DMS153 treated with DMSO at 0.1 percent for 48 hours (cell line): ENCODE measurements at regions not wholly inside any gene's neighbourhood (a gene's known extent, or its start where the extent isn't known, plus 50 kb on each side); places are given as distances from the start of the nearest gene placed in this dataset.
"Not testable (repeated sequence)": the region's sequence is repeated elsewhere in the genome, so short reads cannot be mapped to it uniquely, and the experiment has no call there.

Experiments used
- DNase-seq: peaks from one replicate; lab custom pipeline; 2025; ENCODE audit not compliant: unreplicated experiment; lab: John Stamatoyannopoulos, UW

DNA sequence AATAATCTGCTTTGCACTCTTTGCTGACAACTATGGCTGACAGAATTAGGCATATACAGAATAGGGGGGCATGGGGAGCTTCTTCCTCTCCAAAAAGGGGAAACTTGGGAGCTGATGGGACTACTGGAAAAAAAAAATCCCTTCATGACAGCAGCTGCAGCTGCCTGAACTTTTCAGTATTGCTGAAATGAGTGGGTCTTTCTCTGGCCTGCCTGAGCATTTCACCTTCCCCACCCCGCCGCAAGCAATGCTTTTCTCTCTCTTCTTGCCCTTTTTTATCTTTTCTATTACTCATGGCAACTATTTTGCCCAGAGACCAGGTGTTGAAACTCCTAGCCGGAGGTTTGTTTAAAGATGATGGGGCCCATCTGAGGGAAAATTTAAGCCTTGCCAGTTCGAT is 244.9 kb downstream of the SEMA3D start:
- no peak for DNase-seq

DNA sequence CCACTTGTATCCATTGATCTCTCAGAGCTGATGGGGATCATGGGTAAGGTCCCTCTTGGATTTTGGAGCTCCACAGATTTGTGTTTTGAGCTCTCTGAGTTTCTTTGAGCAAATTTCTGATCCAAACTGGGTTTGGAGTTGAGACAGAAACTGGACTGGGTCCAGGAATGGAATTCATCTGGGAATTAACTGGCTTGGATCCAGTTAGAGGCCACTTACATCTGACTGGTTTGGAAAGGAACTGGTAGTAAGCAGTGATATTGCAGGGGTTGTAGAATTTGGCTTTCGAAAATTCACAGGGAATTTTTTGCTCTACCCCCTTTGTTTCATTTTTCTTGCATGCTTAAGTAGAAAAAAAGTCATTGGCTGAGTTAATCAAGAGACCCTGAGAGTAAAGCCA is 245.6 kb downstream of the SEMA3D start:
- DNase-seq, result no peak

DNA sequence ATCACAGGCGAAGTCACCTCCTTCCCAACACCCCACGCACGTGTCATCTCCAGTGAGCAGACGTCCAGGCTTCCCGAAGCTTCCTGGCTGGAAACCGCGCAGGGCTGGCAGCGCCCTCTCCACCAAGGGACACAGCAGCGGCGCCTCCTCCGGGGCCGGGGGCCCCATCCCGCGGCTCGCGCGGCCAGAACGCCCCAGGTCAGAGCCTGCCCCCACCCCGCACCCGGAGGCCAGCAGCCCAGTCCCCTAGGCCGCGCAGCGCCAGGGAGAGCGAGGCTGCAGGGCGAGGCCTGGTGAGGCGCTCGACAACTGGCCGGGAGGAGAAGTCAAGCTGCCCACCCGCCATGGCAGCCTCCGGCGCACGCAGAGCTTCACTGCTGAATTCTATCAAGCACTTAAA is 247.0 kb downstream of the SEMA3D start:
- no peak for DNase-seq

DNA sequence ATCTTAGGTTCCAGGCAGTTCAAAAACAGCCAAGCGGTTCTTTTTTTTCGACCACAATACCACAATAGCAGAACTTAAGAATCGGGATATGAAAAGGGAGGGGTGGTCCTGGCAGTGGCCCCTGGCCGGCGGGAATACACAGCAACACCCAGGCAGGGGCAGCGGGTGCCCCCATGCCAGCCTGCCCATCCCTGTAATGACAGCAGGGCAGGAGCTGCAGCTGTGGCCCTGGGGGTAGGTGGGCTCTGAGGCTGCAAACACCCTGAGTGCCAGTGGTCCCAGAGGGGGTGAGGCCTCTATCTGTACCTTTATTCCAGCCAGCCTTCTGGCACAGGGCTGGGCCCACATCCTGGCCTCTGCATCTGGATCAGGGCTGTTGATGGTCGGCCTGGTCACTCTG is 247.4 kb downstream of the SEMA3D start:
- DNase-seq, result no peak

DNA sequence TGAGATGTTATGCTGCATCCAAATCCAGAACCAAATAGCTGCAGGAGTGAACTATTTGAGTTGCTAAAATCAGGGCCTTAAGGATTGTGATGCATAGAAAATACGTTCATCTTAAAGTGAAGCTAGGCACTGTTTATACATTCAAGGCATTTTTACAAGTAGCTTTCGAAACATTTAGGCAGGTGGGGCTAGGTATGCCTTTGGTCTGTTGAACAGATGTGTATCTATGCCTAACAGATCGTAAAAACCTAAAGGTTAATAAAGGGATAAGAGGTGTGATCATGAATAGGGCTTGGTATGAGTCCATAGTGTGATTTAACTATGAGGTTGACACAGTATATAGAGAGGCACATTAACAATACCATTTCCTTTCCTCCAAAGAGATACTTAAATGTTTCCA is 262.5 kb downstream of the SEMA3D start:
- peak; percentile 3 for DNase-seq

DNA sequence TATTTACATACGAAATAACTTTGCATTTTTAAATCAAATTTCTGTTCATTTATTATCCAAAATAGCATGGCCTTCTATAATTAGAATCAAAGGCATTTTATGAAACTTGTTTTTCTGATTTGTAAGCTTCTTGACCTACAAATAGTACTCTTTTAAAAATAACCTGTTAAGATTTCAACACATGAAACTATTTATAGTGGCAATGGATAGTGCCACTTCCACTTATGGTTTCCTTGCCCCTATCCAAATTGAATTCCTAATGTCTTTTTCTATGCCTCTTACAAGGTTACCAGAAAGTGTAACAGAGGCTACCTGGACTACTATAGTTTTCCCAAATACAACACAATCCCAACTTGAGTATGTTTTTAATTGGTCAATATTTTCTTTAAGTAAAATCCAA is 263.5 kb downstream of the SEMA3D start:
- no peak for DNase-seq

DNA sequence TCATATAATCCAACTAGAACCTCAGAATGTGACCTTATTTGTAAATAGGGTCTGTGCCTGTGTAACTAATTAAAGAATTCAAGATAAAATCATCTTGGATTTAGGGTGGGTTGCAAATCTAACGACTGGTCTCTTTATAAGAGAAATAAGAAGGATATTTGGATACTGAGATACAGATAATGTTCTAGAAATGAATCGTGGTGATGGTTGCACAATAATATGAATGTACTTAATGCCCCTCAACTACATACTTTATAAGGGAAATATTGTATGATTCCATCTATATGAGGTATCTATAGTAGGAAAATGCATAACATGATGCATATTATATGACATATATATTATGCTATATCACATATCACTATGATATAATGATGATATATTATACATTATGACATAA is 265.7 kb downstream of the SEMA3D start:
- no peak for DNase-seq

DNA sequence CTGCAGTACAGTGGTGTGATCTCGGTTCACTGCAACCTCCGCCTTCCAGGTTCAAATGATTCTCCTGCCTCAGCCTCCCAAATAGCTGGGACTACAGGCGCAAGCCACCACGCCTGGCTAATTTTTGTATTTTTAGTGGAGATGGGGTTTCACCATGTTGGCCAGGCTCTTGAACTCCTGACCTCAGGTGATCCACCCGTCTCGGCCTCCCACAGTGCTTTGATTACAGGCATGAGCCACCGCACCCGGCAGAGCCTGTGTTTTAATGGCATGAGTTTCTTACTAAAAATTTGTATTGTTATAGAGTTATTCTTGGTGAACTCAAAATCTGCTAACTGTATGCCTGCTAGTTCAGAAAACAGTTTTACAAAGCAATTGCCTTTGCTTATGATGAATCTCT is 269.9 kb downstream of the SEMA3D start:
- DNase-seq, result not testable (repeated sequence)

DNA sequence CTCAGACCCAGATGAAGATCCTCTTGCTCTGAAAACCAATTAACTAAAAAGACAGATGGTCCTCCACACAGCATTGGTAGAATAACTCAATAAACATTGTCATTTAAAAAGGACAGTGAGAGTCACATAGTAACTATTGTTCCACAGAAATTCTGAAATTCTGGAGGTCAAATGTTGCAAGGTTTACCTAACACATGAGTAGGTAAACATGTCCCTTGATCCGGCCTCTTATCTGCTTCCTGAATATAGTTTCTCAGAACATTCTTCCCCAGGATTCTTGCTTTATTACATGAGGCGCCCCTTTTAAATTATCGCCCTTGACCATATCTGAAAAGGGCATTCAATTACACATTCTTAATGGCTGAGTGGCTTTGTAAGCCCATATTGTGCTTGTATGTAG is 270.7 kb downstream of the SEMA3D start:
- DNase-seq, result no peak

DNA sequence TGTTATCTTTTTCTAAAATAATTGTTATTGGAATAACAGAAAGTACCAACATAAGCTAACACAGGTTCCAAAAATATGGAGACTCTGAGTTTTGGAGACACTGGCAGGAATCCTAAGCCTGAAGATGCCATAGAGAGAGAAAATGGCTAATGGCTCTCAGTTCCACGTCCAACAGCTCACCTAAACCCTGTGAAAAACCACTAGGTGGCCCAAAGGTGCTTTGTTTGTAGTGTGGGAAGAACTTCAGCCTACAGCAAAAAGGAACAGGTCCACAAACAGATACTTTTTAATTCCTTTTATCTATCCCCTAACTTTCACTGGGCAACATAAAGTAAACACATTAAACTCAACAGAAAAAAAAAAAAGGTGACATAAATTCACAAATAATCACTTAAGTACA is 272.3 kb downstream of the SEMA3D start:
- peak; percentile 1 for DNase-seq

DNA sequence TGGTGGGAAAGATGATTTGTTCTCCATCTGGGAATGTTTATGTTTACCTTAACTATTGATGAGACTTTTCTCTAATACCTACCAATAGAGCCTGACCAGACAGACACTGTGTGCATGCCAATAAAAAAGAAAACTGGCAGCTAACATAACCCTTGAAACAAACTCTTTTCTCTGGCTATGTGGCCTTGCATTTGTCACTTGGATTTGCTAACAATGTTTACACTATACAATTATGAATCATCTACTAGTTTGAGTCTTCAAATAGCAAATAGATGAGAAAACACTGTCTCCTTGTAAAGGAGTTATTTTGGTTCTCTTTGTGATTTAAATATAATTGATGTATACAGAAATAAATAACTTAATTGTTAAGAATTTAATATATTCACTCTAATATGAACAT is 273.1 kb downstream of the SEMA3D start:
- DNase-seq, result no peak

DNA sequence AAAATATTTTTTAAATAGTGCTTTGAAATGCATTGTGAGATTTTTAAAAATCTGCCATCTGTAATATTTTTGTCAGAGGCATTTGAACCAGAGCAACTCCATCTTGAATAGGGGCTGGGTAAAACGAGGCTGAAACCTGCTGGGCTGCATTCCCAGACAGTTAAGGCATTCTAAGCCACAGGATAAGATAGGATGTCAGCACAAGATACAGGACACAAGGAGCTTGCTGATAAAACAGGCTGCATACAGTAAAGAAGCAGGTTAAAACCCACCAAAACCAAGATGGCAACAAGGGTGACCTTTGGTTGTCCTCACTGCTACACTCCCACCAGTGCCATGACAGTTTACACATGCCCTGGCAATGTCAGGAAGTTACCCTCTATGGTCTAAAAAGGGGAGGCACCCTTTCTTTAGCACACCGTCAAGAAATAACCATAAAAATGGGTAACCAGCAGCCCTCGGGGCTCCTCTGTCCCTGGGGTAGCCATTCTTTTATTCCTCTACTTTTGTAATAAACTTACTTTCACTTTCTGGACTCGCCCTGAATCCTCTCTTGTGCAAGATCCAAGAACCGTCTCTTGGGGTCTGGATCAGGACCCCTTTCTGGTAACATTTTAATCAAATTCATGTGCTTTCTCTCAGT is 273.7 kb downstream of the SEMA3D start:
- no peak for DNase-seq

DNA sequence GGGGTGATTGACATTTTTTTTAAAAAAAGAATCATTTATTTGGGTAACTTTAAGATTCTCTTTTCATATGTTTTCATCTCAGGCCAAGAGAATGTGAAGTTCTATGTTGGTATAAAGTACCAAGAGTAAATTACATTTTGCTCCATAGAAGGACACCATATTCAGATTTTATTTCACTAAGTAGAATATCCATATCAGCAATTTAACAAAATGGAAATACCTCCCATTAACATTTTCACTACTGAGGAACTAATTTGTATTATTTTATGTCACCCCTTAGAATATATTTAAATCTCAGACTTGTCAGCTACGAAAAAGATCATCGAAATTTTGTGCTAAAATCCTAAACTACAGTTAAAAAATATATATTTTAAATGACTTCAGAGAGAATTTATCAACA is 274.3 kb downstream of the SEMA3D start:
- no peak for DNase-seq

DNA sequence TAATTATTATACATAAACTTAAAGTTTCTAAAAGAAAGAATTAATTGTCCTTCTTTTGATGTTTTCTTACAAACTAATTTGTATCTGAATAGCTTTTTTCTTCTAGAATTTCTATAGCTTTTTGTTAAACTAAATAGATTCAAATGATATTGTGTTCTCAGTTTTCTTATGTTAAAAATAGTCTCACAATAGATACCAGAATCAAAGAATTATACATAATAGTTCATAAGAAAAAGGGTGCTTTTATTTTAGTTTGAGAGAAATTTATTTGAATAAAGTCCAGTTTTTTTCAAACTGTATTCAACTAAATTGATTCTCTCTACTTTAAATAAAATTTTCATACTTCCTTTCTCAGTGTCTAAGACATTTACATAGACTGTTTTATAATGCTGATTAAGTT is 274.8 kb downstream of the SEMA3D start:
- DNase-seq, result no peak

DNA sequence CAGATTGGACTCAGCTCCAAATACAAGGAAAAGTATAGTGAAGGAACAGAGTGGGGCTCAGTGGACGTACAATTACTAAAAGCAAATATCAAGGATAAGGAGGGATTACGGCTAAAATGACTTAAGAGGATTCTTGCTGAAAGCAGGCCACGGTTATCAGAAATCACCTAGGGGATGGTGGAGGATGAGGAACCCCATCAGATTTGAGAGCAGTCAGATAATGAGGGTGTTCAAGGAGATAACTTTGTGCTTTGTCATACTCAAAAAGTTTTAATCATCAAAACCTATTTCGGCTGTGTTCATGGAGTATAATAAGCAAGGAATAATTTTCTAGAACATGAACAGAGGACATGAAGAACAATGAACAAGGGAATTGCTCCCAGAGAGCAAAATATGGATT is 275.8 kb downstream of the SEMA3D start:
- DNase-seq, result no peak

DNA sequence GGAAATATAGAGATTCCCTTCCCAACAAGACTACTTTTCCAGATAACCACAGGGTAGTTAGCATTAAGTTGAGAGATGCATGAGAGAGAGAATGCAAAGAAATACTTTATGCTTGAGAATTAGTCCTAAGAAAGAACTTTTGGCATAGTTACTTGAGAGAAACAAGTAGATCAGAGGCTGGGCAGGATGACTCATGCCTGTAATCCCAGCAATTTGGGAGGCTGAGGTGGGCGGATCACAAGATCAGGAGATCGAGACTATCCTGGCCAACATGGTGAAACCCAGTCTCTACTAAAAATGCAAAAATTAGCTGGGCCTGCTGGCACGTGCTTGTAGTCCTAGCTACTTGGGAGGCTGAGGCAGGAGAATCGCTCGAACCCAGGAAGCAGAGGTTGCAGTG is 276.5 kb downstream of the SEMA3D start:
- not testable (repeated sequence) for DNase-seq

DNA sequence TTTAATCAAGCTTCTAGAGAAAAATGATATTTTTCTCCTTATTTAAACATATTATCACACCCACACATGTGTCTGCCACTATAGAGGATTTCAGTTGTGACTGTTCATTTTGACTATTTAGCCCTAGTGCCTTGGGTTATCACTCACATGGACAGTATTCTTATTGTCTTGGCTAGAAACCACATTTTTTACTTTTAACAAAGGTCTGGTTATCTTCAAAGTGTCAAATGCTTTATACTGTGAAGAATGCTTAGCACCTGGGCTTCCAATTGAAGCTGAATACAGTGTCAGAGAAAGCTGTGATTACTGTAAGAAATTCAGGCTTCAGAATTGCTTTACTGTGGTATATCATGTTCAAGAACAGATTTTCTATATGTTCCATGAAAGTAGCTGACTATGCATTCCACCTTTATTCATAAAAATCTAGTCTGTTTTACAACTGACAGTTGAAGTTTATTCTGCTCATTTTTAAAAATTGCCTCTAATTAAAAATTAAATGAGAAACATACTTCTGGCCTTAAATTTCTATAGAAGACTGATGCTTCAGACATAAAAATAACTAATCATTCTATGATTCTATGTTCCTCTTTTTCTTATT is 278.6 kb downstream of the SEMA3D start:
- no peak for DNase-seq

DNA sequence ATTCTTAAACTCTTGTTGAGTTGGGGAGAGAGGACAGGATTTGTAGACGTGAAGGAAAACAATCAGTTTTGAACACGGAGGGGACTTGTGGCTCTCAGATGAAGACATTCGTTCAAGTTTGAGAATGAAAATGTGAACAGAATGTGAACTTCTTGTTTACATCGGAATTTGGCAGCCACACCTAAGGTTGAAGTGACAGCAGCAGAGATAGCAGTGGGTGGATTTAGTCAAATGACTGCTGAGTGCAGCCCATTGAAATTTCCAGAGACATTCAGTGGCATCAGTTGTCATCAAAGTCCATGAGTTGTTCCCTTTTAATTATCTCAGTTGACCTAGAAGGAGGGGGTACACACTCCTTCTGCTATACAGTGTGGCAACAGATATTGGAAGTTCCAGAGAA is 280.0 kb downstream of the SEMA3D start:
- no peak for DNase-seq

DNA sequence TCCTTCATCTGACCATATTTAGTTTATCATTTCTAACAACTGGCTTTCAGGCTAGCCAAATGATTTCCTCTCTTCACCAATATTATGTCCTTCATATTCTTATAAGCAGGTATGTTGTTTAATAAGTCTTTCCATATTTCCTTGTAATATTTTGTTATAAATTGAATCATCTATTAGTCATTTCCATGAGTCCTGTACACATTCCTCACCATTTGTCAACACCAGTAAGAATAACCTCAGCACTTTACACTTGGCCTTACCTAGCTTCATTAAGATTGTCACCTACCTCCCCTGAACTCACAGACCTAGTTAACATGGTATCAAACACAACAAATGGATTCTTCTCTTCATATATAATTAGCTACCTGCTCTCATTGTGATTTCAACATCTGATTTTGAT is 282.3 kb downstream of the SEMA3D start:
- DNase-seq, result no peak

DNA sequence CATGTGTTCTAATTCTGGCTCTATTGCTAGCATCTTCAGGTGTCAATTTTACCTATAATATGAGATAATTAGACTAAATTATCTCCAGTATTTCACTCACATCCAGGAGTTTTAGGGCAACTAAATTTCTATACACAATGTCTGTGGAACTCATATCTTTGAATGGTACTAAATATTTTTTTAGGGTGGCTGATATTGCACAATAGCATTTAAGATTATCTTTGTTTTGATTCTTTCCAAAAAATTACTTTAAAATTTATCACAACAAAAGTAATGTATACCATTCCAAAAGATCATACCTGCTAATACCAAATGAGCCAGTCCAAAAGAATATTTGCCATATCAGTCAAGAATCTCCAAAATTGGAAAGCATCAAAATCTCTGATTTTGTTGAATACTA is 285.5 kb downstream of the SEMA3D start:
- no peak for DNase-seq

DNA sequence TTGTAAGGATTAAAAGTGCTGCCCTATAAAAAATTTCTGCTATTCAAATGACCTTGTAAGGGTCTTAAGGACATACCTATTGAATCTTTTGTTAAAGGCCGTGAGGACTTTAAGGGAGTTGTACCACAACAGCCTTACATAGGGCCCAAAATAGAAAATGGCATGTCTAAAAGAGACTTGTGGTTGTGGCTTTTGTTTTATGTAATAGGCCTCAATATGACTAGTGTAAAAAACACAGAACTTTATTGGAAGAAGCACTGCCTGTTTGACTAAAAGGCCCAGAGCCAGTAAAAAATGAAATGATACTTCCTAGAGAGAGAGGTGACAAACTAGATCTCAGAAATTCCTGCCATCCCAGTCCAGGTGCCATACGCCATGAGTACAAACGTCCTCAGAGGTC is 286.6 kb downstream of the SEMA3D start:
- no peak for DNase-seq

DNA sequence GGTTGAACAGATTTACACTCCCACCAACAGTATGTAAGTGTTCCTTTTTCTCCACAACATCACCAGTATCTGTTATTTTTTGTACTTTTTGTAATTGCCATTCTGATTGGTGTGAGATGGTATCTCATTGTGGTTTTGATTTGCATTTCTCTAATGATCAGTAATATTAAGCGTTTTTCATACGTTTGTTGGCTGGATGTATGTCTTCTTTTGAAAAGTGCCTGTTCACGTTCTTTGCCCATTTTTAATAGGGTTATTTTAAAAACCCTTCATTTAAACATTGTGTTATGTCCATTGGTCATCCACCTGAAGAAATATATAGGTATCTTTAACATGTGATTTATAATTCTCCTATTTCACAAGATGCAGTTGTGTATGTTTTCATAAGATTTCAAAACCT is 291.3 kb downstream of the SEMA3D start:
- no peak for DNase-seq

DNA sequence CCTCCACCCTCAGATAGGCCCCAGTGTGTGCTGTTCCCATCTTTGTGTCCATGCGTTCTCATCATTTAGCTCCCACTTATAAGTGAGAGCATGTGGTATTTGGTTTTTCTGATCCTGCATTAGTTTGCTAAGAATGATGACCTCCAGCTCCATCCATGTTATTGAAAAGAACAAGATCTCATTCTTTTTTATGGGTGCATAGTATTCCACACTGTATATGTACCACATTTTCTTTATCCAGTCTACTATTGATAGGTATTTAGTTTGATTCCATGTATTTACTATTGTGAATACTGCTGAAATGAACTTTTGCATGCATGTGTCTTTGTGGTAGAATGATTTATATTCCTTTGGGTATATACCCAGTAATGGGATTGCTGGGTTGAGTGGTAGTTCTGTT is 303.3 kb downstream of the SEMA3D start:
- DNase-seq, result not testable (repeated sequence)
